ENCODE measurements at regions not wholly inside any gene's neighbourhood (a gene's known extent, or its start where the extent isn't known, plus 50 kb on each side); places are given as distances from the start of the nearest gene placed in this dataset.

- H3K36me3 ChIP-seq (ENCODE audit: insufficient read depth, low read length), result no peaks in the 10 kb centered on the region
- H2AFZ ChIP-seq (ENCODE audit: low read depth, low read length), result no peak overlapping the region
- no peak overlapping the region for H3K4me3 ChIP-seq (ENCODE audit: low read length)
- TF ChIP-seq POLR2AphosphoS5 (IDR thresholded peaks at IDR 0.05) (no peak), REST (IDR thresholded peaks at IDR 0.05; ENCODE audit: borderline replicate concordance) (no peak), TAF1 (IDR thresholded peaks at IDR 0.05; ENCODE audit: low read depth) (no peak), SMC3 (conservative IDR thresholded peaks at IDR 0.05; ENCODE audit: poor library complexity) (no peak), CTCF (IDR thresholded peaks at IDR 0.05; ENCODE audit: poor library complexity, severe bottlenecking) (no peak), RAD21 (conservative IDR thresholded peaks at IDR 0.05) (no peak), EZH2 (IDR thresholded peaks at IDR 0.05; ENCODE audit: borderline replicate concordance, insufficient read depth, low read length, poor library complexity, severe bottlenecking) (no peak), EP300 (conservative IDR thresholded peaks at IDR 0.05; ENCODE audit: poor library complexity, severe bottlenecking) (no peak), MXI1 (conservative IDR thresholded peaks at IDR 0.05; ENCODE audit: poor library complexity, severe bottlenecking) (no peak)
- no peak overlapping the region for H3K27ac ChIP-seq (ENCODE audit: low read length)
- no peaks in the 10 kb centered on the region for H3K9me3 ChIP-seq (ENCODE audit: low read length)
- H4K20me1 ChIP-seq (ENCODE audit: insufficient read depth), result no peaks in the 10 kb centered on the region
- no peak overlapping the region for H3K4me2 ChIP-seq (ENCODE audit: low read length)
- H3K9ac ChIP-seq (ENCODE audit: low read length), result no peak overlapping the region
- no peaks in the 10 kb centered on the region for H3K79me2 ChIP-seq (replicated peaks; ENCODE audit: insufficient read depth, low read length)
- H3F3A ChIP-seq (ENCODE audit: insufficient read depth, low read length, poor library complexity, severe bottlenecking), result no peaks in the 10 kb centered on the region
- no peaks in the 10 kb centered on the region for H3K9me2 ChIP-seq (ENCODE audit: insufficient read depth, low read length)
- H3K27me3 ChIP-seq (ENCODE audit: insufficient read depth, low read depth, low read length), result no peaks in the 10 kb centered on the region
These were observed 86.6 kb upstream of the PAX1 start for GRCh38 chr20:21618759-21619416.

- H3K27me3 ChIP-seq (ENCODE audit: insufficient read depth, low read depth, low read length), result no peaks in the 10 kb centered on the region
- no peaks in the 10 kb centered on the region for H3K79me2 ChIP-seq (replicated peaks; ENCODE audit: insufficient read depth, low read length)
- H3K4me2 ChIP-seq (ENCODE audit: low read length), result no peak overlapping the region
- no peak overlapping the region for H3K4me3 ChIP-seq (ENCODE audit: low read length)
- no peaks in the 10 kb centered on the region for H3K9me3 ChIP-seq (ENCODE audit: low read length)
- H3K9ac ChIP-seq (ENCODE audit: low read length), result no peak overlapping the region
- no peak overlapping the region for H3K27ac ChIP-seq (ENCODE audit: low read length)
- H2AFZ ChIP-seq (ENCODE audit: low read depth, low read length), result no peak overlapping the region
- no peaks in the 10 kb centered on the region for H4K20me1 ChIP-seq (ENCODE audit: insufficient read depth)
- H3K9me2 ChIP-seq (ENCODE audit: insufficient read depth, low read length), result no peaks in the 10 kb centered on the region
- no peaks in the 10 kb centered on the region for H3K36me3 ChIP-seq (ENCODE audit: insufficient read depth, low read length)
- H3F3A ChIP-seq (ENCODE audit: insufficient read depth, low read length, poor library complexity, severe bottlenecking), result no peaks in the 10 kb centered on the region
- no peak for TF ChIP-seq MXI1 (conservative IDR thresholded peaks at IDR 0.05; ENCODE audit: poor library complexity, severe bottlenecking)
- peak; percentile 86 for TF ChIP-seq RAD21 (conservative IDR thresholded peaks at IDR 0.05)
- no peak for TF ChIP-seq EP300 (conservative IDR thresholded peaks at IDR 0.05; ENCODE audit: poor library complexity, severe bottlenecking)
- TF ChIP-seq EZH2 (IDR thresholded peaks at IDR 0.05; ENCODE audit: borderline replicate concordance, insufficient read depth, low read length, poor library complexity, severe bottlenecking), result no peak
- no peak for TF ChIP-seq TAF1 (IDR thresholded peaks at IDR 0.05; ENCODE audit: low read depth)
- TF ChIP-seq POLR2AphosphoS5 (IDR thresholded peaks at IDR 0.05), result no peak
- TF ChIP-seq REST (IDR thresholded peaks at IDR 0.05; ENCODE audit: borderline replicate concordance), result no peak
- peak; percentile 87 for TF ChIP-seq SMC3 (conservative IDR thresholded peaks at IDR 0.05; ENCODE audit: poor library complexity)
- TF ChIP-seq CTCF (IDR thresholded peaks at IDR 0.05; ENCODE audit: poor library complexity, severe bottlenecking), result peak; percentile 88
These were observed 89.8 kb upstream of the PAX1 start for GRCh38 chr20:21615617-21616080.

All from neural cell (in vitro differentiated cells).